Retinal pigment epithelial cell (primary cell): ENCODE measurements at regions not wholly inside any gene's neighbourhood (a gene's known extent, or its start where the extent isn't known, plus 50 kb on each side); places are given as distances from the start of the nearest gene placed in this dataset.

Source experiments
- DNase-seq: peaks from one replicate; pipeline ENCODE4 v3.0.0-alpha.2; 2010; ENCODE audit warnings: low read depth
- H3K4me3 ChIP-seq: 2 replicates; pipeline ENCODE4 v1.5.1; 2011; ENCODE audit warnings: mild to moderate bottlenecking, low read length, control low read depth, moderate library complexity
- TF ChIP-seq, protein P1 (sequence below): conservative IDR thresholded peaks from 2 replicates; pipeline ENCODE4 v1.5.1; 2011; ENCODE audit warnings: low read depth, low read length, control low read depth, inconsistent platforms

- no peak for DNase-seq
- TF ChIP-seq, protein P1, sequence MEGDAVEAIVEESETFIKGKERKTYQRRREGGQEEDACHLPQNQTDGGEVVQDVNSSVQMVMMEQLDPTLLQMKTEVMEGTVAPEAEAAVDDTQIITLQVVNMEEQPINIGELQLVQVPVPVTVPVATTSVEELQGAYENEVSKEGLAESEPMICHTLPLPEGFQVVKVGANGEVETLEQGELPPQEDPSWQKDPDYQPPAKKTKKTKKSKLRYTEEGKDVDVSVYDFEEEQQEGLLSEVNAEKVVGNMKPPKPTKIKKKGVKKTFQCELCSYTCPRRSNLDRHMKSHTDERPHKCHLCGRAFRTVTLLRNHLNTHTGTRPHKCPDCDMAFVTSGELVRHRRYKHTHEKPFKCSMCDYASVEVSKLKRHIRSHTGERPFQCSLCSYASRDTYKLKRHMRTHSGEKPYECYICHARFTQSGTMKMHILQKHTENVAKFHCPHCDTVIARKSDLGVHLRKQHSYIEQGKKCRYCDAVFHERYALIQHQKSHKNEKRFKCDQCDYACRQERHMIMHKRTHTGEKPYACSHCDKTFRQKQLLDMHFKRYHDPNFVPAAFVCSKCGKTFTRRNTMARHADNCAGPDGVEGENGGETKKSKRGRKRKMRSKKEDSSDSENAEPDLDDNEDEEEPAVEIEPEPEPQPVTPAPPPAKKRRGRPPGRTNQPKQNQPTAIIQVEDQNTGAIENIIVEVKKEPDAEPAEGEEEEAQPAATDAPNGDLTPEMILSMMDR, result no peak
- H3K4me3 ChIP-seq, result no peak overlapping the region
These were observed 186.8 kb downstream of the FAT3 start for GRCh38 chr11:92411431-92411830.

- no peak overlapping the region for H3K4me3 ChIP-seq
- DNase-seq, result no peak
- TF ChIP-seq, protein P1, result no peak
These were observed 189.3 kb downstream of the FAT3 start for GRCh38 chr11:92413757-92414513.

DNA sequence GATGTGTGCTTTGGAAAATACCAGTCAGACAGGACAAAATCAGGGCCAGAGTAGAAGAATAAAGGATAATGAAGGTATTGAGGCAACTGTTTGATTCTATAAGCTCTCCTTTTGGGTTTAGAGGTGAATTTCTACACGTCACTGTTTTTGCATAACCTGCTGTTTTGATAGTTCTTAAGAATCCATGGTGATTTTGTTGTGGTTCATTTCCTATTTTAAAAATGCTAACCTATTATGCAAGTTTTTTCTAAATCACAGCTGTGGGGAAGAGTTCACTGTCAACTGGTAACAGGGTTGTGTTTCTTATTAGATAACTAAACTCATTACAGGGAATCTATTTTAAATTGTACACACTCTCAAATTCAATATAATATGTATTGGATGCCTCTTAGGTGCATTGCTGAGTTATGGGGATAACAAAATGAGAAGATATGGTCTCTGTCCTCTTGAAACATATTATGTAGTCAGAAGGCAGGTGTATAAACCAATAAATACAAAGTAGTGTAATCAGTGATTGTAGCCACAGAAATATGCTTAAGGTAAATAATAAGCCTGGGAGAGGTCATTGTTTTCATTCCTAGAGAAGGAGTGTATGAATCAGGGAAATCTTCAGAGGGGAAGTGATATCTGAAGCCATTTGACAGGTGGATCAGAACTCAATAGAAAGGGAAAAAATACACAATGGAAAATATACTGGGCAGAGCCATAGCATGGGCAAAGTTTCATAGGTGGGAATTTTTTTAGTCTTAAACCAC lies 192.5 kb downstream of the FAT3 start:
- TF ChIP-seq, protein P1, result no peak
- DNase-seq, result no peak
- no peak overlapping the region for H3K4me3 ChIP-seq

DNA sequence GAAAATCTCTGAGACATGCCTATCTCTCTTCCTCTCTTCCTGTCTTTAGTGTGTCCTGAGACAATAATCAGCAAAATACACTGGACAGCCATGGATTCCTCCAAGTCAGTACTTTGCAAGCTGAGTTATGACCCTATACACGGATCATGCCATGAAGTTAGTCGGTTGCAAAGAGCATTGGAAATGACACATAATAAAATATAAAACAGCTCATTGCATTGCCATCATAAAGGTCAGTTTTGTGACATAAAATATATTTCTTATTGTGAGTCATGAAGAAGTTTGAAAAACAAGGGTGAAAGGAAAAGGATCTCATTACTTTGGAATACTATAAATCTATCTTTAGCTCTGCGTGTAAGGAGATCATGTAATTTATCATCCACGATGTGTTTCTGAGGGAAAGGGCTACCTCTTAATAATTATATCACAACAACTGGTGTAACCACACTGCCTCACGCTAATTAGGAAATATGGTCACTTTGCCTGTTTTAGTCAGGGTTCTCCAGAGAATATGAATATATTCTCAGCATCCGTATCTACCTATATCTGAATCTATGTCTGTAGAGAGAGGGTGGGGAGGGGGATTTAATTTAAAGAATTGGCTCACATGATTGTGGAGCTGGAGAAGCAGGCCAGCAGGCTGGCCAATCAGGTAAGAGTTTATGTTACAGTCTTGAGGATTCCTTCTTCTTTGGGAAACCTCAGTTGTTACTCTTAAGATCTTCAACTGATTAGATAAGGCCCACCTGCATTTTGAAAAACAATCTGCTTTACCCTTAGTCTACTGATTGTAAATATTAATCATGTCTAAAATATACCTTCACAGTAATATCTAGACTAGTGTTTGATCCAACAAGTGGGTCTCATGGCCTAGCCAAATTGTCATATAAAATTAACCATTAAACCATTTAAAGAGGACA lies 198.8 kb downstream of the FAT3 start:
- TF ChIP-seq, protein P1, result no peak
- no peak overlapping the region for H3K4me3 ChIP-seq
- DNase-seq, result no peak

- H3K4me3 ChIP-seq, result no peak overlapping the region
- no peak for DNase-seq
- TF ChIP-seq, protein P1, result no peak
These were observed 199.7 kb downstream of the FAT3 start for GRCh38 chr11:92424281-92424680.

DNA sequence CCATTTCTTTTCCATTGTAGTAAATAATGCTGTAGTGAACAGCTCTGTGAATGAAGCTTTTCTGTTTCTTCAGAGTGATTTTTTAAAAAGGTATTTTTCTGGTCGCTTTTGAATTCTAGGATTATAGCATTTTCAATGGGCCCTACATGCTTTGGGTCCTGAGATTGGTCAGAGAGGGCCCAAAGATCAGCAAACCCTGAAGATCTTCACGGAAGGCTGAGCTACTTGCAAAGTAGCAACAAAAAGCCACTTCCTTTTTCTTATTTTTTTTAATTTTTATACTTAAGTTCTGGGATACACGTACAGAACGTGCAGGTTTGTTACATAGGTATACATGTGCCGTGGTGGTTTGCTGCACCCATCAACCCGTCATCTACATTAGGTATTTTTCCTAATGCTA lies 200.5 kb downstream of the FAT3 start:
- TF ChIP-seq, protein P1, result no peak
- H3K4me3 ChIP-seq, result no peak overlapping the region
- DNase-seq, result no peak
